ENCODE measurements at regions not wholly inside any gene's neighbourhood (a gene's known extent, or its start where the extent isn't known, plus 50 kb on each side); places are given as distances from the start of the nearest gene placed in this dataset.

DNA sequence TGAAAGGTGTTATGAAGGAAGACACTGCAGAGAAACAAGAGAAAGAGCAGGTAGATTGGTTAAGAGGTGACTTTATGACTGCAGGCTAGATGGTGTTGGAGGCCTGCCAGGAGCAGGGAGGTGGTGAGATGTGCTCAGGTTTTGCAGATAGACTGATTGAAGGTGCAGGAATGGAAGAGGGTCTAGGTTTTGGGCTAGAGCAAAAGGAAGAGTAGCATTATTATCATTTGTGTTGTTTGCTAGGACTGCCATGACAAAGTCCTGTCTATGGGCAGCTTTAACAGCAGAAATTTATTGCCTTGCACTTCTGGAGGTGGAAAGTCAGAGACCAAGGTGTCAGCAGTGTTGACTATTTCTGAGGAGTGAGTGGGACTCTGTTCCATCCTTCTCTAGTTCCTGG is 172.9 kb upstream of the SOX11 start:
- no peak for DNase-seq

DNA sequence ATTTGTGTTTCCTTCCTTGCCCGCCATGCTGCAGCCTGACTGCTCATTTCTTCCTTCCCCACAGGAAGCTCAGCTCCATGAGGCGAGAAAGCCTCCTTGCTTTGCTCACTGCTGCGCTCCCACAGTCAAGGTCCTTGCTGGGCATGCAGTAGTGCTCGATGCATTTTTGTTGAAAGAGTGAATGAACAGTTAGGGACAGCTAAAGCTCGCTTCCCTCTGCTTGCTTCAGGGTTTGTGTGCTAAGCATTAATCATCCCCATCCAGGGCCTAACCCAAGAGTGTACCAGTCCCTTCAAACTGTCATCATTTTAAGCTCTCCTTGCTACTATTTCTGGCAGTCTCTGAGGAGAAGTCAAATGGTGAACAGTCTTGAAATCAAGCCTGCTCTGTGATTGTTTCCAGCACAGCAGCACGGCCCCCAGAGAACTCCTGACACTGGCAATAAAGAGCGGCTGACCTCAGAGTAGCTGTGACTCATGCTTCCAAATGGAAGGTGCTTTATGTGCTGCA is 171.7 kb upstream of the SOX11 start:
- peak; percentile 43 for DNase-seq

- no peak for DNase-seq
Observed at GRCh38 chr2:5521461-5521860, 170.7 kb upstream of the SOX11 start.

- DNase-seq, result no peak
Observed at GRCh38 chr2:5524551-5524950, 167.6 kb upstream of the SOX11 start.

- DNase-seq, result no peak
Observed at GRCh38 chr2:5528706-5529105, 163.5 kb upstream of the SOX11 start.

DNA sequence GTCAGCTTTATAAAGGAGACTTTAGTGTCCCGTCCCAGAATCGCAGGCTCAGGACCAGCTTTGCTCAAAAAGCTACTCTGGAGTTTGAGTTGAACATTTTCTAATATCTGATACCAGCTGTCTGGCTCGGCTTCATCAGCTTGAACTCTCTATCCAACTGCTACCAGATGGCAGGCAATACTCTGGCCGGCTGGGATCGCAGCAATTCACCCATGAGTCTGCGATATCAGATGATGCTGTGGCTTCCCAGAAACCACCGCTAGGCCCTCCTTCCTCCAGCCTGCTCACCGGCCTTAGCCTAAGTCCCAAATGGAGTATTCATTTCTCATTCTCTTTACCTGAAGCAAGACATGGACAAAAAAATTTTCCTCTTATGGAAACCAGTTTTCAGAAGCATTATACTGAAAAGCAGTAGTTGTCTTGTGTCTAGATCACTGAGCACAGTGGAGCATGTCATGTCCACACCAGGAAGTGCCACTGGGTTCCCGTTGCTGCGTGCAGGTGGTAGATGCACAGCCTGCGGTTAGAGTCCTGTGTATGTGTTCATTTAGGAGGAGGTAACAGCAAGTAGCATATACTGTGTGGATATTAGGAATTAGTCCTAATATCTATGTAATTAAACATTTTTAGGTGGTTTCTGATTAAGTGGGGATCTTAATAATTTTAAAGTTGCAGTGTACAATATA is 162.0 kb upstream of the SOX11 start:
- peak; percentile 41 for DNase-seq

- no peak for DNase-seq
Observed at GRCh38 chr2:5535301-5535700, 156.9 kb upstream of the SOX11 start.

DNA sequence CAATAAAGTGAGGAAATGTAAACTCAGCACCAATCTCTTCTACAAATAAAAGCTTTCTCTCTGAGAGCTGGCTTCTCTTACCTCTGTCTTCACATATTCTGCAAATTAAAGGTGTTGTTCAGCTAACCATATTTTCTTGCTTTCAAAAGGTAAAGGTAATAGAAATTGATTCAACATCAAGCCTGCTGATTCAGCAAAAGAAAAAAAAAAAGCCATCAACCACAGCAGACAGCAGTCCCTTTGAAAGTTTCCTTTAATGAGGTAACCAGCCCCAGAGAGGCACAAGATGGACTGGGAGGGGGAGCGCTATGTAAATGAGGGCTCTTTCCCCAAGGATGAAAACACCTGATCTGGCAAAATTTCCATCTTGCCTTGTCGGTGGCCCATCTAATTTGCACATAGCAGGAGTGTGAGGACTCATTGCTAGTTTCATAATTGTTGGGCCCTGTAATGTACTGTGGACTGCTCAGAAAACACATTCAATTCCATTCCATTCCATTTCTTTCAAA is 154.9 kb upstream of the SOX11 start:
- DNase-seq, result no peak

DNA sequence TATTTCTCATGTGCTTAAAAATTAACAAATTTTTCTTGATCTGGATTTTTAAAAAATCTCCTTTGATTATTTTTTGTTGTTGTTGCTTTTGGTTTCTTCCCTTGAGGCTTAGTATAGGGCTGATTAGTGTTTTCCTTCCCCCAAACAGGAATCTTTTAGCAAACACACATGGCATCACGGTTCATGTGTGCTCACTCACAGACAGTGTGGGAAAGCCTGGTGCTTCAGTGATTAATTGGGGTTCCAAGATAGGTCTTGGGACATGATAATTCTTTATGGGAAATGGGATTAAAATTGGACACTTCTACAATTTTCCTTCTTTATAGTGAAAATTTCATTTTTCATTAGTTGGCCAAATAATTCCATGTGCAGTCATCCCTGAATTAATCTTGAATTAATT is 153.9 kb upstream of the SOX11 start:
- DNase-seq, result no peak

DNA sequence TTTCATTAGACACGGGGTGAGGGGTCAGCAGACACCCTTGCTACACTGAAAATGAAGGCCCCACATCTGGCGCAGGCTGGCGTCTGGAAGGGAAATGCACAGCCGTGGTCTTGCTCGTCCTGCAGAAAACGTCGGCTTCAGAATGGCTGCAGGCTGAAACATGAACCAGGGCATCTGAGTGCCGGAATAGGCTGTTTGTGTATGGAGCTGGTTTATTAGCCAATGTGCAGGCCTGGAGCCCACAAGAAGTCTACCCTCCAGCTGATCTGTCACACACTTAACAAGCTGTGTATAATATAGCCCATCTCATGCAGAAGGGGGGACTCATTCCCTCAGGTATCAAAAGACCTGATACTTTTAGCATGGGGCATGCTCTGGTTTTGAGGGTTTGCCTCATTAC is 153.4 kb upstream of the SOX11 start:
- DNase-seq, result no peak

GRCh38 chr2:5539282-5540165 is 152.7 kb upstream of the SOX11 start:
- DNase-seq, result no peak

DNA sequence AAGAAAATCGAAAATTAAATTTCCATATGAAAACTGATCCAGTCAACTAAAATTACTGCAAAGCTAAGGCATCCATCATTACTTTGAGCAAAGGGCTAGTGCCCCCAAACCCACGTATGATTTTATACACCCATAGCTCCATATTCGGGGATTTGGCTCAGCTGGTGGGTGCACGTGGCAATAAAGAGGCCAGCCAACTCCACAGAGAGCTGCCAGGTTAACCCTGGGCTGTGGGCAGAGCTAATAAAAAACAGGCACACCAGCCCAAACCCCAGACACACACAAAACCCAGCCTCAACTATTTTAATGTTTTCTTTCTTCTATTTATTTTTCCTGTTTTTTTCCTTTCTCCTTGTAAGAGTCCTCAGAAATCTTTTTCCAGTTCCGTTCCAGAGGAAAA is 151.3 kb upstream of the SOX11 start:
- DNase-seq, result no peak

DNA sequence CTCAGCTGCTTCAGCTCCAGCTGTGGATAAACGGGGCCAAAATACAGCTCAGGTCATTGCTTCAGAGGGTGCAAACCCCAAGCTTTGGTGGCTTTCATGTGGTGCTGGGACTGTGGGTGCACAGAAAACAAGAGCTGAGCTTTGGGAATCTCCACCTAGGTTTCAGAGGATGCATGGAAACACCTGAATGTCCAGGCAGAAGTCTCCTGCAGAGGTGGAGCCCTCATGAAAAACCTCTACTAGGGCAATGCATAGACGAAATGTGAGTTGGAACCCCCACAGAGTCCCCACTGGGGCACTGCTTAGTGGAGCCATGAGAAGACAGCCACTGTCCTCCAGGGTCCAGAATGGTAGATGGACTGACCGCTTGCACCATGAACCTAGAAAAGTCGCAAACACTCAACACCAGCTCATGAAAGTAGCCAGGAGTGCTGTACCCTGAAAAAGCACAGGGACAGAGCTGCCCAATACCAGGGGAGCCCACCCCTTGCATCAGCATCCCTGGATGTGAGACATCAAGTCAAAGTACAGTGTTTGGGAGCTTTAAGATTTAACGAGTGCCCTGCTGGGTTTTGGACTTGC is 147.9 kb upstream of the SOX11 start:
- no peak for DNase-seq

DNA sequence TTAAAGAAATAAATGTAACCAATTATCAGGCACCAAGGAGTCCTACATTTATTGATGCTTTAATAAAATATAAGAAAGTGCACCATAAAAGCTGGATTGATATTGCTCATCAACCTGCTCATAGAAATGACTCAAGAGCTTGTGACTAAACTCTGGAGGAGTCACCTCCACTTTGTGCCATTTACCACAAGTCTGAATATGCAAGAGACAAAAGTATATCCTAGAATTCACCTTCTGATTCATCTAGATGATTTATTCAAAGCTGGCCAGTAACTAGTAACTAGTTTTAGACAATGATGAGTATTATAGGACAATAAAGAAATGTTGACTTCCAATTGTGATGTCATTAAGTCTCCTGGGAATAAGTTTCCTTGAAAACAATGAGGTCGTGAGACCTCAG is 146.0 kb upstream of the SOX11 start:
- DNase-seq, result no peak

GRCh38 chr2:5548991-5549715 is 143.0 kb upstream of the SOX11 start:
- DNase-seq, result no peak

- peak; percentile 41 for DNase-seq
Observed at GRCh38 chr2:5549771-5550170, 142.4 kb upstream of the SOX11 start.

GRCh38 chr2:5555636-5556035 is 136.5 kb upstream of the SOX11 start:
- DNase-seq, result no peak

- DNase-seq, result peak; percentile 52
Observed at GRCh38 chr2:5561006-5561405, 131.2 kb upstream of the SOX11 start.

GRCh38 chr2:5562426-5562825 is 129.8 kb upstream of the SOX11 start:
- DNase-seq, result no peak

DNA sequence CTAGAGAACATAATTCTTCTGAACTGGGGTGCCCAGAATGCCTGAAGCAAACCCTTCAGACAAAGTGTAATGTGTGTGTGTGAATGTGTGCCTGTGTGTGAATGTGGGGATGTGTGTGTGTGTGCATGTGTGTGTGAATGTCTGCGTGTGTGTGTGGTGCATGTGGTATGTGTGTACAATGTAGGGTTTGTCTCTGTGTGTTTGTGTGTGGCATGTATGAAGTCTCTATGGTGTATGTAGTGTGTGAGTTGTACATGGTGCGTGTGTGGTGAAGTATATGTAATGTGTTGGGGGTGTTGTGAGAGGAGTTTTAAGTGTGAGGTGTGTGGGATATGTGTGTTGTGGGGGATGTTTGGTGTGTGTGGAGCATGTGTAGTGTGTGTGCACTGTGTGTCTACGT is 129.3 kb upstream of the SOX11 start:
- DNase-seq, result no peak

- DNase-seq, result no peak
Observed at GRCh38 chr2:5563411-5563810, 128.8 kb upstream of the SOX11 start.

- DNase-seq, result peak; percentile 49
Observed at GRCh38 chr2:5569256-5569655, 122.9 kb upstream of the SOX11 start.

DNA sequence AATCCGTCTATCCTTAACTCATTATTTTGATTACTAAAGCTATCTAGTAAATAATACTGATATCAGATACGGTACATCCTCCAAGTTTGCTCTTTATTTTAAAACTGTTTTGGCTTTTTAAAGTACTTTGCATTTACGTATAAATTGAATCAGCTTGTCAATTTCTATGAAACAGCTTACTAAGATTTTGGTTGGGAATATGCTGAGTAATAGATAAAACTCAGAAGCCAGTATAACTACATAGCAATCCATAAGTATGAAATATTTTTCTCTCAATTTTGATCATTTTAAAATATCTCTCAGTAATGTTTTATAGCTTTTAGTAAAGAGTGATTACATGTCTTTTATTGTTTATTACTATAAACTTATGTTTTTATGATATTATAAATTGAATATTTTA is 116.2 kb upstream of the SOX11 start:
- no peak for DNase-seq

Measured in right hindlimb (tissue), 1 donor.